ENCODE measurements at regions not wholly inside any gene's neighbourhood (a gene's known extent, or its start where the extent isn't known, plus 50 kb on each side); places are given as distances from the start of the nearest gene placed in this dataset.
A peak's percentile ranks its signal among the peaks of the same experiment; 100 is the strongest.

DNA sequence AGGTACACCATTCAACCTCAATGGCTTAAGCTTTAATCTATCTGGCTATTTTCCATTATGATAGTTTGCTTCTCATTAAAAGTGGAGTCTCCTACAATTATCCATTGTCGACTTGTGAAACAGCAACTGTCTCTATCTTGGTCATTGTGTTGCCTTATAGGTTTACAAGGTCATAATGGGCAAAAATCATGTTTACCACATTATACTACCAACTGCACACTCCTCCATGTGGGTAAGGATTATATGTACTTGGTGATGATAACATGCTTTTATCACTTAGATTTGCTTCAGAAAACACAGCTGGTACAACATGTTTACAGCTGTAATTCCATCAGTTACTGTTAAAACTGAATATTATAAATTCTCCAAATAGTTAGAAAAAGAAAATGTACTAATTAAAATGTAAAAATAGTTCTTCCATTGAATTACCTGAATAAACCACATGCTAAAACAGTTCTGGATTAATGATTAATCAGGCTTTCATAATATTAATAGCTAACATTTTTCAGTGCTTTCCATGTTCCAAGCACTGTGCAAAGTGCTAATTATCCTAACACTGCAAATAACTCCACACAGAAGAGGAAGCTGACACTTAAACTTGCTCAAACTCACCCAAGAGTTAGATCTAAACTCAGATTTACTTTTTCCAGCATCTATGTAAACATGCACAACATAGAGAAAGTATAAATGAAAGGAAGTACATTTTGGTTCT, 96.7 kb downstream of the OGFRL1 start:
- no peak overlapping the region for H3K9ac ChIP-seq (ENCODE audit: low read depth in 1 of 2, low read length in 2 of 2)
- 79% methylated on average over 1 of the region's 1 CpG for WGBS
- H3K27ac ChIP-seq (ENCODE audit: low read depth in 1 of 2, low read length in 2 of 2): no peak overlapping the region
- no peaks in the 10 kb centered on the region for H3K9me3 ChIP-seq (ENCODE audit: control insufficient read depth in 4 of 4, low read length in 3 of 4)
- DNase-seq (ENCODE audit: low spot score): no peak
- no peak overlapping the region for H3K4me3 ChIP-seq (ENCODE audit: low read depth in 1 of 3, low read length in 3 of 3)
- H3K36me3 ChIP-seq (ENCODE audit: control insufficient read depth in 4 of 4, insufficient read depth in 3 of 4, low read depth in 1 of 4, low read length in 3 of 4): no peaks in the 10 kb centered on the region
- TF ChIP-seq RAD21 (IDR thresholded peaks at IDR 0.05) (peak in 1 of 2 donors; percentile 11), HNF4A (conservative IDR thresholded peaks at IDR 0.05) (no peak)
- H3K27me3 ChIP-seq (ENCODE audit: control insufficient read depth in 4 of 4, insufficient read depth in 4 of 4, low read length in 3 of 4): no peaks in the 10 kb centered on the region
- peaks cover 4 to 30% (median 24%) of the 10 kb centered on the region in 4 donors for H3K4me1 ChIP-seq (ENCODE audit: control insufficient read depth in 4 of 4, insufficient read depth in 4 of 4, low read length in 3 of 4)

DNA sequence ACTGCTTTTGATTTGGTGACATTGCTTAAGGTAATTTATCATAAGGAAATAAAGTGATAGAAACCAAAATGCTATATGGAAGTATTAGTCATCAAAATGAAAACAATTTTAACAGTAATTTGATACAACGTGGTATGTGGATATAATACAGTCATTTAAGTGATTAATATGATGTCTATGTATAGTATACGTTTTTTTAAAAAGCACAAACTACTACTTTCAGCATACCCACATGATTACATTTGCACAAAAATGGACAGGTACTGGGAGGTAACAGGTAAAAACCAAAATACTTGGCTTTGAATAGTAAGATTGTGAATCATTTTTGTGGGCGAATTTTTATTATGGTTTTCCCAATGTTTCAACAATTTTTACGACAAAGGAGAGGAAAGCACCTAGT, 97.6 kb downstream of the OGFRL1 start:
- Histone ChIP-seq H3K27ac (ENCODE audit: low read depth in 1 of 2, low read length in 2 of 2) (no peak overlapping the region), H3K4me1 (ENCODE audit: control insufficient read depth in 4 of 4, insufficient read depth in 4 of 4, low read length in 3 of 4) (peaks cover 6 to 34% (median 29%) of the 10 kb centered on the region in 4 donors), H3K36me3 (ENCODE audit: control insufficient read depth in 4 of 4, insufficient read depth in 3 of 4, low read depth in 1 of 4, low read length in 3 of 4) (no peaks in the 10 kb centered on the region), H3K27me3 (ENCODE audit: control insufficient read depth in 4 of 4, insufficient read depth in 4 of 4, low read length in 3 of 4) (no peaks in the 10 kb centered on the region), H3K9me3 (ENCODE audit: control insufficient read depth in 4 of 4, low read length in 3 of 4) (no peaks in the 10 kb centered on the region), H3K4me3 (ENCODE audit: low read depth in 1 of 3, low read length in 3 of 3) (no peak overlapping the region), H3K9ac (ENCODE audit: low read depth in 1 of 2, low read length in 2 of 2) (no peak overlapping the region)
- 89% methylated on average over 4 of the region's 4 CpGs for WGBS
- TF ChIP-seq, protein P1, sequence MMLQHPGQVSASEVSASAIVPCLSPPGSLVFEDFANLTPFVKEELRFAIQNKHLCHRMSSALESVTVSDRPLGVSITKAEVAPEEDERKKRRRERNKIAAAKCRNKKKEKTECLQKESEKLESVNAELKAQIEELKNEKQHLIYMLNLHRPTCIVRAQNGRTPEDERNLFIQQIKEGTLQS (IDR thresholded peaks at IDR 0.05): no peak
- TF ChIP-seq, protein P2, sequence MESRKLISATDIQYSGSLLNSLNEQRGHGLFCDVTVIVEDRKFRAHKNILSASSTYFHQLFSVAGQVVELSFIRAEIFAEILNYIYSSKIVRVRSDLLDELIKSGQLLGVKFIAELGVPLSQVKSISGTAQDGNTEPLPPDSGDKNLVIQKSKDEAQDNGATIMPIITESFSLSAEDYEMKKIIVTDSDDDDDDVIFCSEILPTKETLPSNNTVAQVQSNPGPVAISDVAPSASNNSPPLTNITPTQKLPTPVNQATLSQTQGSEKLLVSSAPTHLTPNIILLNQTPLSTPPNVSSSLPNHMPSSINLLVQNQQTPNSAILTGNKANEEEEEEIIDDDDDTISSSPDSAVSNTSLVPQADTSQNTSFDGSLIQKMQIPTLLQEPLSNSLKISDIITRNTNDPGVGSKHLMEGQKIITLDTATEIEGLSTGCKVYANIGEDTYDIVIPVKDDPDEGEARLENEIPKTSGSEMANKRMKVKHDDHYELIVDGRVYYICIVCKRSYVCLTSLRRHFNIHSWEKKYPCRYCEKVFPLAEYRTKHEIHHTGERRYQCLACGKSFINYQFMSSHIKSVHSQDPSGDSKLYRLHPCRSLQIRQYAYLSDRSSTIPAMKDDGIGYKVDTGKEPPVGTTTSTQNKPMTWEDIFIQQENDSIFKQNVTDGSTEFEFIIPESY (IDR thresholded peaks at IDR 0.05): no peak
- TF ChIP-seq EGR1 (IDR thresholded peaks at IDR 0.05; ENCODE audit: low read depth in 2 of 2): no peak
- no peak for TF ChIP-seq HNF4A (conservative IDR thresholded peaks at IDR 0.05)
- no peak for DNase-seq (ENCODE audit: low spot score)

DNA sequence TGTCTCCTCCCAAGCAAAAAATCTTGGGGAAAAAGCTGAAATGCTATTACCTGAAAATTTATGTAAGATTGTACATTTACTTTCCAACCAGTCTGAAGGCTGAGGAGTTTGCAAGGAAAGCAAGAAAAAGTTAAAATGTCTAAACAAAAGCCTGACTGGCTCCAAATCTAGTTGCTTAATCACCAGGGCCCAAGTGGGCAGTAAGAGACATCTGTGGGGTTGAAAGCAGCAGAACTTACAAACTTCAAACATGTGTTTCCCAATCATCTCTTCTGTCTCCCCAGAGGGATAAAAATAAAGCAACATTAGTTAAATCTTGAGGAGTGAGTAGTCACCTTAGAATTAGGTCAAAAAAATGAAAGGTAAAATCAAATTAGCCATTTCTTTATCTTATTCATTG, 98.6 kb downstream of the OGFRL1 start:
- H3K4me1 ChIP-seq (ENCODE audit: control insufficient read depth in 4 of 4, insufficient read depth in 4 of 4, low read length in 3 of 4): peaks cover 8 to 39% (median 29%) of the 10 kb centered on the region in 4 donors
- H3K27me3 ChIP-seq (ENCODE audit: control insufficient read depth in 4 of 4, insufficient read depth in 4 of 4, low read length in 3 of 4): no peaks in the 10 kb centered on the region
- DNase-seq (ENCODE audit: low spot score): no peak
- no peaks in the 10 kb centered on the region for H3K9me3 ChIP-seq (ENCODE audit: control insufficient read depth in 4 of 4, low read length in 3 of 4)
- TF ChIP-seq SP1 (IDR thresholded peaks at IDR 0.05): no peak
- TF ChIP-seq, protein P3, sequence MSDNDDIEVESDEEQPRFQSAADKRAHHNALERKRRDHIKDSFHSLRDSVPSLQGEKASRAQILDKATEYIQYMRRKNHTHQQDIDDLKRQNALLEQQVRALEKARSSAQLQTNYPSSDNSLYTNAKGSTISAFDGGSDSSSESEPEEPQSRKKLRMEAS (IDR thresholded peaks at IDR 0.05): no peak
- no peak for TF ChIP-seq HNF4G (IDR thresholded peaks at IDR 0.05)
- TF ChIP-seq, protein P4, sequence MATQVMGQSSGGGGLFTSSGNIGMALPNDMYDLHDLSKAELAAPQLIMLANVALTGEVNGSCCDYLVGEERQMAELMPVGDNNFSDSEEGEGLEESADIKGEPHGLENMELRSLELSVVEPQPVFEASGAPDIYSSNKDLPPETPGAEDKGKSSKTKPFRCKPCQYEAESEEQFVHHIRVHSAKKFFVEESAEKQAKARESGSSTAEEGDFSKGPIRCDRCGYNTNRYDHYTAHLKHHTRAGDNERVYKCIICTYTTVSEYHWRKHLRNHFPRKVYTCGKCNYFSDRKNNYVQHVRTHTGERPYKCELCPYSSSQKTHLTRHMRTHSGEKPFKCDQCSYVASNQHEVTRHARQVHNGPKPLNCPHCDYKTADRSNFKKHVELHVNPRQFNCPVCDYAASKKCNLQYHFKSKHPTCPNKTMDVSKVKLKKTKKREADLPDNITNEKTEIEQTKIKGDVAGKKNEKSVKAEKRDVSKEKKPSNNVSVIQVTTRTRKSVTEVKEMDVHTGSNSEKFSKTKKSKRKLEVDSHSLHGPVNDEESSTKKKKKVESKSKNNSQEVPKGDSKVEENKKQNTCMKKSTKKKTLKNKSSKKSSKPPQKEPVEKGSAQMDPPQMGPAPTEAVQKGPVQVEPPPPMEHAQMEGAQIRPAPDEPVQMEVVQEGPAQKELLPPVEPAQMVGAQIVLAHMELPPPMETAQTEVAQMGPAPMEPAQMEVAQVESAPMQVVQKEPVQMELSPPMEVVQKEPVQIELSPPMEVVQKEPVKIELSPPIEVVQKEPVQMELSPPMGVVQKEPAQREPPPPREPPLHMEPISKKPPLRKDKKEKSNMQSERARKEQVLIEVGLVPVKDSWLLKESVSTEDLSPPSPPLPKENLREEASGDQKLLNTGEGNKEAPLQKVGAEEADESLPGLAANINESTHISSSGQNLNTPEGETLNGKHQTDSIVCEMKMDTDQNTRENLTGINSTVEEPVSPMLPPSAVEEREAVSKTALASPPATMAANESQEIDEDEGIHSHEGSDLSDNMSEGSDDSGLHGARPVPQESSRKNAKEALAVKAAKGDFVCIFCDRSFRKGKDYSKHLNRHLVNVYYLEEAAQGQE (IDR thresholded peaks at IDR 0.05): no peak
- TF ChIP-seq NR2F2 (IDR thresholded peaks at IDR 0.05): no peak
- no peak for TF ChIP-seq FOXA1 (IDR thresholded peaks at IDR 0.05)
- TF ChIP-seq FOXA2 (IDR thresholded peaks at IDR 0.05): no peak
- TF ChIP-seq, protein P2 (IDR thresholded peaks at IDR 0.05): no peak
- TF ChIP-seq, protein P5, sequence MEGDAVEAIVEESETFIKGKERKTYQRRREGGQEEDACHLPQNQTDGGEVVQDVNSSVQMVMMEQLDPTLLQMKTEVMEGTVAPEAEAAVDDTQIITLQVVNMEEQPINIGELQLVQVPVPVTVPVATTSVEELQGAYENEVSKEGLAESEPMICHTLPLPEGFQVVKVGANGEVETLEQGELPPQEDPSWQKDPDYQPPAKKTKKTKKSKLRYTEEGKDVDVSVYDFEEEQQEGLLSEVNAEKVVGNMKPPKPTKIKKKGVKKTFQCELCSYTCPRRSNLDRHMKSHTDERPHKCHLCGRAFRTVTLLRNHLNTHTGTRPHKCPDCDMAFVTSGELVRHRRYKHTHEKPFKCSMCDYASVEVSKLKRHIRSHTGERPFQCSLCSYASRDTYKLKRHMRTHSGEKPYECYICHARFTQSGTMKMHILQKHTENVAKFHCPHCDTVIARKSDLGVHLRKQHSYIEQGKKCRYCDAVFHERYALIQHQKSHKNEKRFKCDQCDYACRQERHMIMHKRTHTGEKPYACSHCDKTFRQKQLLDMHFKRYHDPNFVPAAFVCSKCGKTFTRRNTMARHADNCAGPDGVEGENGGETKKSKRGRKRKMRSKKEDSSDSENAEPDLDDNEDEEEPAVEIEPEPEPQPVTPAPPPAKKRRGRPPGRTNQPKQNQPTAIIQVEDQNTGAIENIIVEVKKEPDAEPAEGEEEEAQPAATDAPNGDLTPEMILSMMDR (IDR thresholded peaks at IDR 0.05; ENCODE audit: low read depth, low read length, missing input control): no peak
- TF ChIP-seq JUND (IDR thresholded peaks at IDR 0.05): no peak
- no peak for TF ChIP-seq RAD21 (IDR thresholded peaks at IDR 0.05)
- TF ChIP-seq TAF1 (conservative IDR thresholded peaks at IDR 0.05): no peak
- H3K36me3 ChIP-seq (ENCODE audit: control insufficient read depth in 4 of 4, insufficient read depth in 3 of 4, low read depth in 1 of 4, low read length in 3 of 4): peaks cover 0 to 6% (median 0%) of the 10 kb centered on the region in 4 donors
- H3K27ac ChIP-seq (ENCODE audit: low read depth in 1 of 2, low read length in 2 of 2): no peak overlapping the region
- no peak overlapping the region for H3K4me3 ChIP-seq (ENCODE audit: low read depth in 1 of 3, low read length in 3 of 3)
- H3K9ac ChIP-seq (ENCODE audit: low read depth in 1 of 2, low read length in 2 of 2): no peak overlapping the region

Measured in liver (tissue), 8 donors.